ENCODE measurements at regions not wholly inside any gene's neighbourhood (a gene's known extent, or its start where the extent isn't known, plus 50 kb on each side); places are given as distances from the start of the nearest gene placed in this dataset.

- DNase-seq (ENCODE audit: low read depth) = no peak
- TF ChIP-seq CTCF (conservative IDR thresholded peaks at IDR 0.05; ENCODE audit: low read length) = no peak
- H3K4me3 ChIP-seq (ENCODE audit: low read length) = no peak overlapping the region
Measured at GRCh38 chr4:89587364-89587763, 249.6 kb downstream of the SNCA start.

- TF ChIP-seq CTCF (conservative IDR thresholded peaks at IDR 0.05; ENCODE audit: low read length) = peak; percentile 40
- DNase-seq (ENCODE audit: low read depth) = peak; percentile 22
- no peak overlapping the region for H3K4me3 ChIP-seq (ENCODE audit: low read length)
Measured at GRCh38 chr4:89586864-89587263, 250.1 kb downstream of the SNCA start.

- no peak overlapping the region for H3K4me3 ChIP-seq (ENCODE audit: low read length)
- no peak for TF ChIP-seq CTCF (conservative IDR thresholded peaks at IDR 0.05; ENCODE audit: low read length)
- DNase-seq (ENCODE audit: low read depth) = no peak
Measured at GRCh38 chr4:89586318-89586717, 250.6 kb downstream of the SNCA start.

- no peak for TF ChIP-seq CTCF (conservative IDR thresholded peaks at IDR 0.05; ENCODE audit: low read length)
- DNase-seq (ENCODE audit: low read depth) = no peak
- H3K4me3 ChIP-seq (ENCODE audit: low read length) = no peak overlapping the region
Measured at GRCh38 chr4:89582756-89583505, 254.0 kb downstream of the SNCA start.

- DNase-seq (ENCODE audit: low read depth) = no peak
- TF ChIP-seq CTCF (conservative IDR thresholded peaks at IDR 0.05; ENCODE audit: low read length) = no peak
- no peak overlapping the region for H3K4me3 ChIP-seq (ENCODE audit: low read length)
Measured at GRCh38 chr4:89579771-89580170, 257.2 kb downstream of the SNCA start.

GRCh38 chr4:89576246-89576645 is 260.7 kb downstream of the SNCA start:
- no peak overlapping the region for H3K4me3 ChIP-seq (ENCODE audit: low read length)
- no peak for DNase-seq (ENCODE audit: low read depth)
- TF ChIP-seq CTCF (conservative IDR thresholded peaks at IDR 0.05; ENCODE audit: low read length) = no peak

- H3K4me3 ChIP-seq (ENCODE audit: low read length) = no peak overlapping the region
- no peak for DNase-seq (ENCODE audit: low read depth)
- no peak for TF ChIP-seq CTCF (conservative IDR thresholded peaks at IDR 0.05; ENCODE audit: low read length)
Measured at GRCh38 chr4:89575840-89576239, 261.1 kb downstream of the SNCA start.

All from AG10803 (cell line).